ENCODE measurements at regions not wholly inside any gene's neighbourhood (a gene's known extent, or its start where the extent isn't known, plus 50 kb on each side); places are given as distances from the start of the nearest gene placed in this dataset.

- in situ Hi-C loops (cut with HindIII; ENCODE audit: low pct_unique_long_range_greater_than_20kb, low sequenced_read_pairs) = no loop called here
- DNase-seq (ENCODE audit: low read depth) = no peak
Measured at GRCh38 chr15:98221577-98221976, 261.1 kb downstream of the ARRDC4 start.

GRCh38 chr15:98226149-98226548 is 265.6 kb downstream of the ARRDC4 start:
- no peak for DNase-seq (ENCODE audit: low read depth)
- in situ Hi-C loops (cut with HindIII; ENCODE audit: low pct_unique_long_range_greater_than_20kb, low sequenced_read_pairs) = no loop called here

GRCh38 chr15:98226578-98226977 is 266.1 kb downstream of the ARRDC4 start:
- in situ Hi-C loops (cut with HindIII; ENCODE audit: low pct_unique_long_range_greater_than_20kb, low sequenced_read_pairs) = no loop called here
- DNase-seq (ENCODE audit: low read depth) = no peak

- no peak for DNase-seq (ENCODE audit: low read depth)
- in situ Hi-C loops (cut with HindIII; ENCODE audit: low pct_unique_long_range_greater_than_20kb, low sequenced_read_pairs) = no loop called here
Measured at GRCh38 chr15:98228846-98229245, 268.3 kb downstream of the ARRDC4 start.

GRCh38 chr15:98230975-98231374 is 270.5 kb downstream of the ARRDC4 start:
- in situ Hi-C loops (cut with HindIII; ENCODE audit: low pct_unique_long_range_greater_than_20kb, low sequenced_read_pairs) = no loop called here
- no peak for DNase-seq (ENCODE audit: low read depth)

GRCh38 chr15:98231696-98232440 is 271.4 kb downstream of the ARRDC4 start:
- in situ Hi-C loops (cut with HindIII; ENCODE audit: low pct_unique_long_range_greater_than_20kb, low sequenced_read_pairs) = no loop called here
- no peak for DNase-seq (ENCODE audit: low read depth)

- in situ Hi-C loops (cut with HindIII; ENCODE audit: low pct_unique_long_range_greater_than_20kb, low sequenced_read_pairs) = no loop called here
- DNase-seq (ENCODE audit: low read depth) = no peak
Measured at GRCh38 chr15:98232761-98233160, 272.3 kb downstream of the ARRDC4 start.

- in situ Hi-C loops (cut with HindIII; ENCODE audit: low pct_unique_long_range_greater_than_20kb, low sequenced_read_pairs) = no loop called here
- no peak for DNase-seq (ENCODE audit: low read depth)
Measured at GRCh38 chr15:98233873-98234272, 273.4 kb downstream of the ARRDC4 start.

- in situ Hi-C loops (cut with HindIII; ENCODE audit: low pct_unique_long_range_greater_than_20kb, low sequenced_read_pairs) = no loop called here
- no peak for DNase-seq (ENCODE audit: low read depth)
Measured at GRCh38 chr15:98240303-98240702, 279.8 kb downstream of the ARRDC4 start.

- DNase-seq (ENCODE audit: low read depth) = peak; percentile 7
- in situ Hi-C loops (cut with HindIII; ENCODE audit: low pct_unique_long_range_greater_than_20kb, low sequenced_read_pairs) = no loop called here
Measured at GRCh38 chr15:98241032-98241554, 280.6 kb downstream of the ARRDC4 start.

GRCh38 chr15:98257290-98257689 is 296.8 kb downstream of the ARRDC4 start:
- in situ Hi-C loops (cut with HindIII; ENCODE audit: low pct_unique_long_range_greater_than_20kb, low sequenced_read_pairs) = no loop called here
- no peak for DNase-seq (ENCODE audit: low read depth)

GRCh38 chr15:98263787-98264186 is 303.3 kb downstream of the ARRDC4 start:
- no peak for DNase-seq (ENCODE audit: low read depth)
- in situ Hi-C loops (cut with HindIII; ENCODE audit: low pct_unique_long_range_greater_than_20kb, low sequenced_read_pairs) = no loop called here

GRCh38 chr15:98266295-98266694 is 305.8 kb downstream of the ARRDC4 start:
- in situ Hi-C loops (cut with HindIII; ENCODE audit: low pct_unique_long_range_greater_than_20kb, low sequenced_read_pairs) = no loop called here
- no peak for DNase-seq (ENCODE audit: low read depth)

- no peak for DNase-seq (ENCODE audit: low read depth)
- in situ Hi-C loops (cut with HindIII; ENCODE audit: low pct_unique_long_range_greater_than_20kb, low sequenced_read_pairs) = no loop called here
Measured at GRCh38 chr15:98268163-98268562, 307.7 kb downstream of the ARRDC4 start.

- no peak for DNase-seq (ENCODE audit: low read depth)
- in situ Hi-C loops (cut with HindIII; ENCODE audit: low pct_unique_long_range_greater_than_20kb, low sequenced_read_pairs) = no loop called here
Measured at GRCh38 chr15:98272625-98273024, 312.1 kb downstream of the ARRDC4 start.

GRCh38 chr15:98276018-98276417 is 315.5 kb downstream of the ARRDC4 start:
- DNase-seq (ENCODE audit: low read depth) = no peak
- in situ Hi-C loops (cut with HindIII; ENCODE audit: low pct_unique_long_range_greater_than_20kb, low sequenced_read_pairs) = no loop called here

GRCh38 chr15:98277602-98278001 is 317.1 kb downstream of the ARRDC4 start:
- DNase-seq (ENCODE audit: low read depth) = no peak
- in situ Hi-C loops (cut with HindIII; ENCODE audit: low pct_unique_long_range_greater_than_20kb, low sequenced_read_pairs) = no loop called here

- in situ Hi-C loops (cut with HindIII; ENCODE audit: low pct_unique_long_range_greater_than_20kb, low sequenced_read_pairs) = no loop called here
- no peak for DNase-seq (ENCODE audit: low read depth)
Measured at GRCh38 chr15:98280284-98280975, 319.9 kb downstream of the ARRDC4 start.

GRCh38 chr15:98281130-98281529 is 320.6 kb downstream of the ARRDC4 start:
- no peak for DNase-seq (ENCODE audit: low read depth)
- in situ Hi-C loops (cut with HindIII; ENCODE audit: low pct_unique_long_range_greater_than_20kb, low sequenced_read_pairs) = no loop called here
